Left lung (tissue), 4 donors: ENCODE measurements at regions not wholly inside any gene's neighbourhood (a gene's known extent, or its start where the extent isn't known, plus 50 kb on each side); places are given as distances from the start of the nearest gene placed in this dataset.

Experiments
- ATAC-seq: fragments of 200-7000 bp; cut with Tn5 transposase; one replicate; pipeline ENCODE4 v1.9.1; 2020; ENCODE audit warnings: moderate library complexity
- DNase-seq, 4 donors: peaks; one replicate each; pipeline ENCODE4 v3.0.0-alpha.2; 2013 to 2020
- H3K27ac ChIP-seq, 2 donors: fragments of 200-600 bp; sonication (generic) in 1 of 2; one replicate each; pipeline versions ENCODE4 v1.5.0 to v1.8.0; 2020 to 2021
- H3K27me3 ChIP-seq, 2 donors: fragments of 200-600 bp; sonication (generic) in 1 of 2; one replicate each; pipeline versions ENCODE4 v1.5.0 to v1.8.0; 2020 to 2021
- H3K36me3 ChIP-seq, 2 donors: fragments of 200-600 bp; sonication (generic) in 1 of 2; one replicate each; pipeline versions ENCODE4 v1.5.0 to v1.8.0; 2020 to 2021
- H3K4me1 ChIP-seq, 2 donors: fragments of 200-600 bp; one replicate each; pipeline ENCODE4 v1.8.0; 2021
- H3K4me3 ChIP-seq, 2 donors: fragments of 200-600 bp; sonication (generic) in 1 of 2; one replicate each; pipeline versions ENCODE4 v1.5.0 to v1.8.0; 2020 to 2021; ENCODE audit warnings: mild to moderate bottlenecking in 1 of 2
- H3K9me3 ChIP-seq, 2 donors: fragments of 200-600 bp; sonication (generic) in 1 of 2; one replicate each; pipeline versions ENCODE4 v1.5.0 to v1.8.0; 2020 to 2021
- CTCF ChIP-seq, 2 donors: fragments of 200-600 bp; sonication (generic) in 1 of 2; IDR thresholded peaks; one replicate each; pipeline versions ENCODE4 v1.5.0 to v1.8.0; 2021; ENCODE audit warnings: antibody characterized with exemption in 2 of 2
- intact Hi-C, 2 donors: fragments of 100-400 bp; cut with DNase I; formaldehyde crosslinking; loops; one replicate each; pipeline versions ENCODE4 v1.11.2 to v1.14.2; 2022
- donor health status: DM: no; HTN: yes; CAD: no.
- donor health status: DM: no; HTN: no; CAD: no.

DNA sequence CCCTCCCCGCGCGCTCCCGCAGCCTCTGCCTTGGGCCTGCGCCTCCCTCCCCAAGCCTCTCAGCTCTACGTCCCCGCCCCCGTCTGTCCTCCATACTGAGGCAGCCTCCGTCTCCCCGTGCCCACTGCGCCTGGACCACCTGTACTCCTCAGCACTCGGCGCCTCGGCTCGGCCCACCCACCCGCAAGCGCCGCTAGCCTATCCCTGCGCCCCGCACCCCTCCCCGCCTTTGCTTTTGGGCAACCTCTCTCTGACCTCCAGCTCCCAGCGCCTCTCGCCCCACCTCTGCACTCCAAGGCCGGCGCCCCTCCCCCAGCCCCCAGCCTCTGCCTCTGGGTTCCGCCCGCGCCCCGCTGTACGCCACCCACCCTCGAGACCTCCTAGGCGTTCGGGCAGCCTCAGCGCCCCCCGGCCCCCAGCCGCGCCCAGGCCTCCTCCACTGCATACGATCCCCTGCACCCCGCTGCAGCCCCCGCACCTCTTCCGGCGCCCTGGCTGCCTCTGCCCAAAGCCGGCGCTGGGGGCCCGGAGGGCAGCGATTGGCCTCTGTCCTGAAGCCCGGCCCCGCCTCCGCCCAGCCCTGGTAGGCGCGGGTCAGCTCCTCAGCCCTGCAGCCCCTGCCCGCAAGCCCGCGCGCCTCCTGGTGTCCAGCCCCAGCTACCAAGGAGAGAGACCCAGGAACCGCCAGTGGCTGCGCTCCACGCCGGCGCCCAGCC is 279.8 kb upstream of the USP9Y start:
- intact Hi-C loops: no loop called here

GRCh38 chrY:12421788-12422124 is 279.3 kb upstream of the USP9Y start:
- intact Hi-C loops: no loop called here
- Histone ChIP-seq H3K4me3 (peak overlapping the region in 1 of 2 donors; percentile 28), H3K9me3 (no peaks in the 10 kb centered on the region), H3K4me1 (no peaks in the 10 kb centered on the region), H3K27me3 (peaks cover 0 to 22% of the 10 kb centered on the region in 2 donors), H3K27ac (no peak overlapping the region), H3K36me3 (no peaks in the 10 kb centered on the region)
- DNase-seq (no peak), ATAC-seq (no peak)
- TF ChIP-seq CTCF (IDR thresholded peaks at IDR 0.05): no peak

More for the DNA sequence above, 279.8 kb upstream of the USP9Y start:
- H3K4me3 ChIP-seq: peak overlapping the region in 1 of 2 donors; percentile 28
- ATAC-seq (no peak), DNase-seq (peak in 2 of 4 donors; percentile 54 to 86)
- H3K27ac ChIP-seq: no peak overlapping the region
- H3K36me3 ChIP-seq: no peaks in the 10 kb centered on the region
- H3K4me1 ChIP-seq: no peaks in the 10 kb centered on the region
- TF ChIP-seq CTCF (IDR thresholded peaks at IDR 0.05): no peak
- no peaks in the 10 kb centered on the region for H3K9me3 ChIP-seq
- peaks cover 0 to 22% of the 10 kb centered on the region in 2 donors for H3K27me3 ChIP-seq

GRCh38 chrY:12422536-12422935 is 278.5 kb upstream of the USP9Y start:
- Histone ChIP-seq H3K4me3 (no peak overlapping the region), H3K36me3 (no peaks in the 10 kb centered on the region), H3K27ac (no peak overlapping the region), H3K9me3 (no peaks in the 10 kb centered on the region), H3K27me3 (peaks cover 0 to 22% of the 10 kb centered on the region in 2 donors), H3K4me1 (no peaks in the 10 kb centered on the region)
- ATAC-seq: no peak
- no peak for TF ChIP-seq CTCF (IDR thresholded peaks at IDR 0.05)
- DNase-seq: no peak
- intact Hi-C loops: no loop called here

DNA sequence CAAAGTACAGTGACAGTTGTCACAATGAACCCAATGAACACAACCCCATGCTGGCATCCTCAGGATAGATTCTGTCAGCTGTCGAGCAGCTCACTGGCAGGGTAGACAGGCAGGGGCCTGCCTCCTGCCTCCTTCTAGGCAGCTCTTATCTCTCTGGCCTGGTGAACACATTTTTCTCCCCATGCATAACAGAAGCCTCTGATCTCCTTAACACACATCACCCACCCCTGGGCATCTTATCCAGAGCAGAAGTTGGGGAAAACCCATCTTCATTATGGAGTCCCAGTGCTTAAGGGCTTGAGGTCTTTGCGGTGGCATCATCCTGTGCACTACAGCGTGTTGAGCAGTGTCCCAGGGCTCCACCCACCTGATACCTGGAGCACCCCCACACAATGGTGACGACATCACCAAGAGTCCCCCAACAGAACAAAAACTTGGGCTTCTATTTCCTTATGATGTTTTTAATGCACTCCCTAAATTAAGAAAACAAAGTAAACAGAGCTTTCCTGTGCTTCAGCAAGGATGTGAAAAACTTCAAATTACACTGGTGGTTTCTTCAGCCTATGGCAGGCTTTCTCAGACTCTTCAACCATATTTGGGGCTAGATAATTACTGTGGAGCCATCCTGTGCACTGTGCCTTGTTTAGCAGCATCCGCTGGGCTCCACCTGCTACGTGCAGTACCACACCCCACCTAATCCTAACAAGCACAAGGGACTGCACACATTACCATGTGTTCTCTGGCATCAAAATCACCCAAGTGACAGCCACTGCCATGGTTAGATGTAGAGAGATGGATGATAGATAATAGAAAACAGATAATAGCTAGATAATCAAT is 277.4 kb upstream of the USP9Y start:
- intact Hi-C loops: no loop called here
- no peak for DNase-seq

More for the DNA sequence above, 277.4 kb upstream of the USP9Y start:
- Histone ChIP-seq H3K9me3 (no peaks in the 10 kb centered on the region), H3K4me1 (no peaks in the 10 kb centered on the region), H3K36me3 (no peaks in the 10 kb centered on the region), H3K4me3 (no peak overlapping the region), H3K27ac (no peak overlapping the region), H3K27me3 (peaks cover 0 to 22% of the 10 kb centered on the region in 2 donors)
- no peak for TF ChIP-seq CTCF (IDR thresholded peaks at IDR 0.05)
- no peak for ATAC-seq
